HG03469 (cell line): ENCODE measurements at regions not wholly inside any gene's neighbourhood (a gene's known extent, or its start where the extent isn't known, plus 50 kb on each side); places are given as distances from the start of the nearest gene placed in this dataset.

Experiments used
- ATAC-seq: cut with Tn5 transposase; IDR thresholded peaks from one replicate; pipeline ENCODE4 v1.9.1; 2021; ENCODE audit warnings: mild to moderate bottlenecking, moderate library complexity, moderate number of reproducible peaks; ENCODE audit not compliant: unreplicated experiment

GRCh38 chr11:45523760-45524159 lies 141.7 kb downstream of the CHST1 start:
- no peak for ATAC-seq

- ATAC-seq = no peak
Measured at GRCh38 chr11:45518833-45519535, 146.4 kb downstream of the CHST1 start.

GRCh38 chr11:45518141-45518832 lies 147.1 kb downstream of the CHST1 start:
- no peak for ATAC-seq

GRCh38 chr11:45517171-45517770 lies 148.2 kb downstream of the CHST1 start:
- no peak for ATAC-seq

- ATAC-seq = no peak
Measured at GRCh38 chr11:45513821-45514340, 151.5 kb downstream of the CHST1 start.

GRCh38 chr11:45512471-45513148 lies 152.8 kb downstream of the CHST1 start:
- ATAC-seq = no peak

GRCh38 chr11:45511566-45511965 lies 153.9 kb downstream of the CHST1 start:
- ATAC-seq = no peak

- no peak for ATAC-seq
Measured at GRCh38 chr11:45507916-45508315, 157.5 kb downstream of the CHST1 start.

- ATAC-seq = no peak
Measured at GRCh38 chr11:45503311-45503710, 162.1 kb downstream of the CHST1 start.

- no peak for ATAC-seq
Measured at GRCh38 chr11:45502226-45502545, 163.2 kb downstream of the CHST1 start.

GRCh38 chr11:45501392-45502225 lies 163.8 kb downstream of the CHST1 start:
- ATAC-seq = no peak

GRCh38 chr11:45500451-45500850 lies 165.0 kb downstream of the CHST1 start:
- no peak for ATAC-seq

- no peak for ATAC-seq
Measured at GRCh38 chr11:45494738-45495137, 170.7 kb downstream of the CHST1 start.

GRCh38 chr11:45489281-45489905 lies 176.0 kb downstream of the CHST1 start:
- ATAC-seq = no peak

GRCh38 chr11:45486461-45486860 lies 179.0 kb downstream of the CHST1 start:
- no peak for ATAC-seq

- no peak for ATAC-seq
Measured at GRCh38 chr11:45485070-45485707, 180.2 kb downstream of the CHST1 start.

GRCh38 chr11:45484326-45484883 lies 181.0 kb downstream of the CHST1 start:
- no peak for ATAC-seq

- no peak for ATAC-seq
Measured at GRCh38 chr11:45483416-45483815, 182.0 kb downstream of the CHST1 start.

GRCh38 chr11:45482331-45482730 lies 183.1 kb downstream of the CHST1 start:
- ATAC-seq = no peak
